Osteoblast (primary cell): ENCODE measurements at regions not wholly inside any gene's neighbourhood (a gene's known extent, or its start where the extent isn't known, plus 50 kb on each side); places are given as distances from the start of the nearest gene placed in this dataset.
A peak's percentile ranks its signal among the peaks of the same experiment; 100 is the strongest.

Source experiments
- DNase-seq: peaks from one replicate; pipeline ENCODE4 v3.0.0; 2011; ENCODE audit warnings: low spot score, mixed read lengths; ENCODE audit not compliant: insufficient read length; ENCODE audit errors: missing footprints
- H2AFZ ChIP-seq: 2 replicates; pipeline ENCODE4 v1.6.0; 2011; ENCODE audit warnings: mild to moderate bottlenecking, low read length
- H3K27ac ChIP-seq: 2 replicates; pipeline ENCODE4 v1.5.1; 2011; ENCODE audit warnings: mild to moderate bottlenecking, low read depth, low read length, moderate library complexity
- H3K27me3 ChIP-seq: 2 replicates; pipeline ENCODE4 v1.6.0; 2012; ENCODE audit warnings: mild to moderate bottlenecking, control low read depth, inconsistent platforms, low read length, moderate library complexity; ENCODE audit not compliant: insufficient read depth
- H3K36me3 ChIP-seq: 2 replicates; pipeline ENCODE4 v1.5.1; 2011; ENCODE audit warnings: mild to moderate bottlenecking, low read length, control low read depth, moderate library complexity; ENCODE audit not compliant: insufficient read depth
- H3K4me1 ChIP-seq: 2 replicates; pipeline ENCODE4 v1.5.1; 2011; ENCODE audit warnings: mild to moderate bottlenecking, low read length, control low read depth, moderate library complexity; ENCODE audit not compliant: insufficient read depth
- H3K4me2 ChIP-seq: 2 replicates; pipeline ENCODE4 v1.6.0; 2011; ENCODE audit warnings: mild to moderate bottlenecking, low read length; ENCODE audit not compliant: insufficient read depth
- H3K4me3 ChIP-seq: fragments of 200-600 bp; sonication (generic); 3 replicates; pipeline ENCODE4 v1.5.1; 2012; ENCODE audit warnings: mild to moderate bottlenecking, low read length, inconsistent platforms; ENCODE audit not compliant: insufficient read depth
- H3K79me2 ChIP-seq: 2 replicates; pipeline ENCODE4 v1.6.0; 2012; ENCODE audit warnings: mild to moderate bottlenecking, low read length, control low read depth, inconsistent platforms; ENCODE audit not compliant: insufficient read depth
- H3K9me3 ChIP-seq: 2 replicates; pipeline ENCODE4 v1.5.1; 2011; ENCODE audit warnings: low read depth, low read length, control low read depth
- H4K20me1 ChIP-seq: 2 replicates; pipeline ENCODE4 v1.6.0; 2012; ENCODE audit warnings: mild to moderate bottlenecking, low read length, control low read depth; ENCODE audit not compliant: insufficient read depth
- CTCF ChIP-seq: IDR thresholded peaks from 2 replicates; pipeline ENCODE4 v1.5.1; 2011; ENCODE audit warnings: mild to moderate bottlenecking, low read depth, low read length, moderate library complexity; ENCODE audit errors: extremely low read depth

- no peaks in the 10 kb centered on the region for H4K20me1 ChIP-seq
- peak overlapping the region; percentile 43 for H3K27ac ChIP-seq
- no peak overlapping the region for H3K4me3 ChIP-seq
- no peaks in the 10 kb centered on the region for H3K9me3 ChIP-seq
- H3K79me2 ChIP-seq, result no peaks in the 10 kb centered on the region
- no peak for TF ChIP-seq CTCF
- no peak for DNase-seq
- no peaks in the 10 kb centered on the region for H3K36me3 ChIP-seq
- peak overlapping the region; percentile 31 for H2AFZ ChIP-seq
- H3K4me1 ChIP-seq, result peaks cover 33% of the 10 kb centered on the region
- H3K4me2 ChIP-seq, result no peak overlapping the region
- H3K27me3 ChIP-seq, result no peaks in the 10 kb centered on the region
Measured at GRCh38 chr5:96065685-96066385, 104.2 kb upstream of the ELL2 start.

GRCh38 chr5:96064877-96065276 is 103.2 kb upstream of the ELL2 start:
- Histone ChIP-seq H2AFZ (no peak overlapping the region), H3K27ac (no peak overlapping the region), H3K4me2 (no peak overlapping the region), H3K4me3 (no peak overlapping the region), H3K27me3 (no peaks in the 10 kb centered on the region), H3K4me1 (peaks cover 33% of the 10 kb centered on the region), H3K9me3 (no peaks in the 10 kb centered on the region), H3K79me2 (no peaks in the 10 kb centered on the region), H4K20me1 (no peaks in the 10 kb centered on the region), H3K36me3 (no peaks in the 10 kb centered on the region)
- no peak for TF ChIP-seq CTCF
- no peak for DNase-seq

GRCh38 chr5:96062836-96063235 is 101.2 kb upstream of the ELL2 start:
- H3K27ac ChIP-seq, result no peak overlapping the region
- no peak overlapping the region for H2AFZ ChIP-seq
- no peaks in the 10 kb centered on the region for H3K36me3 ChIP-seq
- peaks cover 24% of the 10 kb centered on the region for H3K4me1 ChIP-seq
- no peak overlapping the region for H3K4me3 ChIP-seq
- no peak for TF ChIP-seq CTCF
- H3K9me3 ChIP-seq, result no peaks in the 10 kb centered on the region
- H4K20me1 ChIP-seq, result no peaks in the 10 kb centered on the region
- no peak overlapping the region for H3K4me2 ChIP-seq
- no peak for DNase-seq
- no peaks in the 10 kb centered on the region for H3K79me2 ChIP-seq
- no peaks in the 10 kb centered on the region for H3K27me3 ChIP-seq

- no peak for DNase-seq
- no peaks in the 10 kb centered on the region for H3K36me3 ChIP-seq
- H3K4me3 ChIP-seq, result no peak overlapping the region
- H3K4me1 ChIP-seq, result no peaks in the 10 kb centered on the region
- no peaks in the 10 kb centered on the region for H3K9me3 ChIP-seq
- H2AFZ ChIP-seq, result no peak overlapping the region
- no peaks in the 10 kb centered on the region for H3K27me3 ChIP-seq
- no peak for TF ChIP-seq CTCF
- no peaks in the 10 kb centered on the region for H3K79me2 ChIP-seq
- H4K20me1 ChIP-seq, result no peaks in the 10 kb centered on the region
- H3K4me2 ChIP-seq, result no peak overlapping the region
- H3K27ac ChIP-seq, result no peak overlapping the region
Measured at GRCh38 chr5:96058084-96058483, 96.4 kb upstream of the ELL2 start.
